ENCODE measurements at regions not wholly inside any gene's neighbourhood (a gene's known extent, or its start where the extent isn't known, plus 50 kb on each side); places are given as distances from the start of the nearest gene placed in this dataset.

DNA sequence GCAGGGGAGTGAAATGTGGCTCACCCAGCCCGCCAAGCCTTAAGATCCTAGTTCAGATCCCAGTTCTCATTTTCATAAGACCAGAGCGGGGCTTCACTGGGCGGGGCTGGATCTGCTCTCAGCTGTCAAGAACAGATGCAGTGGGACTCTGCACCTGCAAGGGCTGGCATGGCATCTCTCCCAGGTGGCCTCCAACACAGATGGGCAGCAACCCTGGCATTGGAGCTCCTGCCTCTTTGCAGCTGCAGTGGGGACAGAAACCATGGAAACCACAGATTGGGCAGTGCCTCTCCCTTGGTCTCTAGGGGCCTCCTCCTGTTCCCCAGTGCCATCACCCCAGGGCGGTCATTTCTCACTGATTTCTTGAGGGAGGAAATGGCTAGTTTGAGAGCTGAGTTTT is 267.7 kb downstream of the PRDM2 start:
- in situ Hi-C loops (cut with MboI; ENCODE audit: low pct_unique_long_range_greater_than_20kb, low sequenced_read_pairs, unreplicated experiment) = loop anchor here (25.0 kb wide), 1 partner anchor 280 kb away; no protein-coding TSS in a partner anchor
- TF ChIP-seq, protein P1, sequence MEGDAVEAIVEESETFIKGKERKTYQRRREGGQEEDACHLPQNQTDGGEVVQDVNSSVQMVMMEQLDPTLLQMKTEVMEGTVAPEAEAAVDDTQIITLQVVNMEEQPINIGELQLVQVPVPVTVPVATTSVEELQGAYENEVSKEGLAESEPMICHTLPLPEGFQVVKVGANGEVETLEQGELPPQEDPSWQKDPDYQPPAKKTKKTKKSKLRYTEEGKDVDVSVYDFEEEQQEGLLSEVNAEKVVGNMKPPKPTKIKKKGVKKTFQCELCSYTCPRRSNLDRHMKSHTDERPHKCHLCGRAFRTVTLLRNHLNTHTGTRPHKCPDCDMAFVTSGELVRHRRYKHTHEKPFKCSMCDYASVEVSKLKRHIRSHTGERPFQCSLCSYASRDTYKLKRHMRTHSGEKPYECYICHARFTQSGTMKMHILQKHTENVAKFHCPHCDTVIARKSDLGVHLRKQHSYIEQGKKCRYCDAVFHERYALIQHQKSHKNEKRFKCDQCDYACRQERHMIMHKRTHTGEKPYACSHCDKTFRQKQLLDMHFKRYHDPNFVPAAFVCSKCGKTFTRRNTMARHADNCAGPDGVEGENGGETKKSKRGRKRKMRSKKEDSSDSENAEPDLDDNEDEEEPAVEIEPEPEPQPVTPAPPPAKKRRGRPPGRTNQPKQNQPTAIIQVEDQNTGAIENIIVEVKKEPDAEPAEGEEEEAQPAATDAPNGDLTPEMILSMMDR (IDR thresholded peaks at IDR 0.05; ENCODE audit: extremely low read depth, insufficient read depth, missing control alignments) = no peak
- DNase-seq (ENCODE audit: low spot score) = no peak

DNA sequence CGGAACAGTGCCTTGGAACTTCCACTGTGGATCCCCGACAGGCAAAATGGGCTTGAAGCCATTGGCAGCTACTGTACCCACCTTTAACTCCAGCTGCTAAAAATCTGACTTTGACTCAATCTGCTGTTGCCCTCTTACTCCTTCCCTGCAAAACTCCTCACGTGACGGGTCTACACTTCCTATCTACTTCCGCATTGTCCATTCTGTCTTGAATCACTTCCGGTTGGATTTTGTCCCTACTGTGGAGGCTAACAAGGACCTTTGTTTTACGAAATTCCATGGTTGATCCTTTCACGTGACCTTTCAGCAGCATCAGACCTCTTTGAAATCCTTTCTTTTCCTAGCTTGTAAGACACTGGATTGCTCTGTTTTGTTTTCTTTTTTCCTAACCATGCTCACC is 268.4 kb downstream of the PRDM2 start:
- in situ Hi-C loops (cut with MboI; ENCODE audit: low pct_unique_long_range_greater_than_20kb, low sequenced_read_pairs, unreplicated experiment) = loop anchor here (25.0 kb wide), 1 partner anchor 281 kb away; no protein-coding TSS in a partner anchor
- DNase-seq (ENCODE audit: low spot score) = no peak
- TF ChIP-seq, protein P1 (IDR thresholded peaks at IDR 0.05; ENCODE audit: extremely low read depth, insufficient read depth, missing control alignments) = no peak

DNA sequence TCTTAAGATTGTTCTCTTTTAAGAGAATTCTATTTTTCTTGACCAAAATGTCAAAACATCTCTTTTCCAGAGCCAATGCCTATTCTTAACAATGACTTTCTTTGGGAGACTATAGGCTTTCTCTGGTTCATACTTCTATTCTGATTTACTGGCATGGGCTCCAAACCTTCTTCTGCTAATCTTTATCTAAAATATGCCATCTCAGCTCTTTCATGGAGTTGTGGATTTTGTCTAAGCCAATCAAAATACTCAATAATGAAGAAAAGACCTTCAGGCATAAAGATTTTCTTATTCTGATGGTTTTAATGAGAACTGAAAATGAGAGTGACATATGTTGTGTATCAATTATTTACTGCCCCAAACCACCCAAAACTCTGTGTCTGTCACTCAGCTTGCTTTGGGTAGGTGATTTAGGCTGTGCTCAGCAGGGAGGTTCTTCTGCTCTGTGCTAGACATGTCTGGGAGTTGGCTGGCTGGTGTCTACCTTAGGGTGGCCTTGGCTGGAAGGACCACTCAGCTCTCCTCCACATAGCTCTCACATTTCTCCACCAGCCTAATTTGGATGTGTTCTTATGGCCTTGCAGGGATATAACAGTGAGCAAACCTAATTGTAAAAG is 270.8 kb downstream of the PRDM2 start:
- no peak for DNase-seq (ENCODE audit: low spot score)
- TF ChIP-seq, protein P1 (IDR thresholded peaks at IDR 0.05; ENCODE audit: extremely low read depth, insufficient read depth, missing control alignments) = no peak
- in situ Hi-C loops (cut with MboI; ENCODE audit: low pct_unique_long_range_greater_than_20kb, low sequenced_read_pairs, unreplicated experiment) = loop anchor here (25.0 kb wide), 1 partner anchor 283 kb away; no protein-coding TSS in a partner anchor

DNA sequence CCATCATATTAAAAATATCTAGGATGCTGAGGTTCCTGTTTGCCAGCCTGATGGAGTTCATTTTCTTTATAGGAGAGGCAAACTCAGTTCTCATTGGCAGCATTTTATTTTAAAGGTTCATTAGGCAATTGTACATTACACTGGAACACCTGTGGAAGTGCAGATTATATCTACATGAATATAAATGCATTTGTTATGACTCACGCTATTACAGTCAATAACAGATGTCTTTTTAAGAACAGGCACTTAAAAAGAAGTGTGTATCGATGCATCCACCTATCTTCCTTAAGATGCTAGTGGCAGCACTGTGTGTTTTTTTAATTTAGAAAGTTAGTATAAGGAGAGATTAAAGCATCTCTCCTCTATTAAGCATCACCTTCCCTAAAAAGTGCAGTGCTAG is 276.5 kb downstream of the PRDM2 start:
- DNase-seq (ENCODE audit: low spot score) = no peak
- TF ChIP-seq, protein P1 (IDR thresholded peaks at IDR 0.05; ENCODE audit: extremely low read depth, insufficient read depth, missing control alignments) = no peak
- in situ Hi-C loops (cut with MboI; ENCODE audit: low pct_unique_long_range_greater_than_20kb, low sequenced_read_pairs, unreplicated experiment) = no loop called here

DNA sequence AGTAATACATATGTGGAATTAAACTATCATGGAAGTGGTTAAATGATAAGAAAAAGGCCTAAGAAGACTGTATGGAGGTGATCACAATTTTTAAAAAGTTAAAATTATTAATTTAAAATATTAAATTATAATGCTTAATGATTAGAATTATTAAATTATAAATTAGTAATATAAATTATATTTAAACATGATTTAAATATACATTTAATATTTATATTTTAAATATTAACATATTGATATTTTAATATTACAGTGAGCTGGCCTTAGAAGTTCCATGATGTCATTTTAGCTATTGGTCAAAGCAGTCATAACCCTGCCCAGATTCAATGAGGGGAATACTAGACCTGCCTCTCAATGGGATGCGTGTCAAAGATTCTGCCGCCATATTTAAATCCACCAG is 281.2 kb downstream of the PRDM2 start:
- TF ChIP-seq, protein P1 (IDR thresholded peaks at IDR 0.05; ENCODE audit: extremely low read depth, insufficient read depth, missing control alignments) = no peak
- in situ Hi-C loops (cut with MboI; ENCODE audit: low pct_unique_long_range_greater_than_20kb, low sequenced_read_pairs, unreplicated experiment) = no loop called here
- no peak for DNase-seq (ENCODE audit: low spot score)

DNA sequence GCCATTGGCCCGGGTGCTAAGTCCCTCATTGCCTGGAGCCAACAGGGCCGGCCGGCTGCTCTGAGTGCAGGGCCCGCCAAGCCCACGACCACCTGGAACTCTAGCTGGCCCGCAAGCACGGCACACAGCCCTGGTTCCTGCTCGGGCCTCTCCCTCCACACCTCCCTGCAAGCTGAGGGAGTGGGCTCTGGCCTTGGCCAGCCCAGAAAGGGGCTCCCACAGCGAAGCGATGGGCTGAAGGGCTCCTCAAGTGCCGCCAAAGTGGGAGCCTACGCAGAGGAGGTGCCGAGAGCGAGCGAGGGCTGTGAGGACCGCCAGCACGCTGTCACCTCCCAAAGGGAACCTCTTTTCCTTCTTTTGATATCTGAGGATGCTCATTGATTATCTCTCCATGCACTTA is 283.4 kb downstream of the PRDM2 start:
- no peak for DNase-seq (ENCODE audit: low spot score)
- in situ Hi-C loops (cut with MboI; ENCODE audit: low pct_unique_long_range_greater_than_20kb, low sequenced_read_pairs, unreplicated experiment) = no loop called here
- TF ChIP-seq, protein P1 (IDR thresholded peaks at IDR 0.05; ENCODE audit: extremely low read depth, insufficient read depth, missing control alignments) = no peak

Data from GM13977 (cell line).